ENCODE measurements at regions not wholly inside any gene's neighbourhood (a gene's known extent, or its start where the extent isn't known, plus 50 kb on each side); places are given as distances from the start of the nearest gene placed in this dataset.

GRCh38 chr7:94080551-94080950, 76.4 kb upstream of the BET1 start:
- no peak overlapping the region for H3K4me3 Mint-ChIP-seq (ENCODE audit: low read depth, unreplicated experiment)
- CTCF ChIA-PET: no interaction called here

GRCh38 chr7:94082126-94082525, 78.0 kb upstream of the BET1 start:
- intact Hi-C loops (cut with micrococcal nuclease; ENCODE audit: unreplicated experiment): no loop called here
- no peak for DNase-seq
- no peak overlapping the region for H3K27ac Mint-ChIP-seq (ENCODE audit: unreplicated experiment)
- no TSS peak for BruUV-seq (replicated peaks)
- CTCF ChIA-PET: no interaction called here
- H3K36me3 Mint-ChIP-seq (ENCODE audit: insufficient read depth, unreplicated experiment): no peaks in the 10 kb centered on the region
- TF ChIP-seq CTCF (IDR thresholded peaks at IDR 0.05; ENCODE audit: unreplicated experiment): no peak
- no peak overlapping the region for H3K4me3 Mint-ChIP-seq (ENCODE audit: low read depth, unreplicated experiment)
- no peaks in the 10 kb centered on the region for H3K4me1 Mint-ChIP-seq (ENCODE audit: low read depth, unreplicated experiment)
- no peaks in the 10 kb centered on the region for H3K27me3 Mint-ChIP-seq (ENCODE audit: unreplicated experiment)
- no peaks in the 10 kb centered on the region for H3K9me3 Mint-ChIP-seq (ENCODE audit: low read depth, unreplicated experiment)

More at GRCh38 chr7:94080551-94080950, 76.4 kb upstream of the BET1 start:
- Mint-ChIP-seq H3K9me3 (ENCODE audit: low read depth, unreplicated experiment) (no peaks in the 10 kb centered on the region), H3K4me1 (ENCODE audit: low read depth, unreplicated experiment) (no peaks in the 10 kb centered on the region), H3K36me3 (ENCODE audit: insufficient read depth, unreplicated experiment) (no peaks in the 10 kb centered on the region), H3K27ac (ENCODE audit: unreplicated experiment) (no peak overlapping the region), H3K27me3 (ENCODE audit: unreplicated experiment) (no peaks in the 10 kb centered on the region)
- BruUV-seq (replicated peaks): no TSS peak
- intact Hi-C loops (cut with micrococcal nuclease; ENCODE audit: unreplicated experiment): no loop called here
- no peak for DNase-seq
- no peak for TF ChIP-seq CTCF (IDR thresholded peaks at IDR 0.05; ENCODE audit: unreplicated experiment)

- intact Hi-C loops (cut with micrococcal nuclease; ENCODE audit: unreplicated experiment): loop anchor here (1.0 to 5.0 kb wide), 5 partner anchors 135 to 373 kb away; partner anchors contain the start of gene TFPI2
- H3K27ac Mint-ChIP-seq (ENCODE audit: unreplicated experiment): peak overlapping the region; percentile 28
- CTCF ChIA-PET: interaction anchor here (0.6 to 1.2 kb wide), 2 partner anchors 8 to 185 kb away, joined by 3 read pairs; no protein-coding TSS in a partner anchor
- no TSS peak for BruUV-seq (replicated peaks)
- H3K27me3 Mint-ChIP-seq (ENCODE audit: unreplicated experiment): no peaks in the 10 kb centered on the region
- peaks cover 14% of the 10 kb centered on the region for H3K4me1 Mint-ChIP-seq (ENCODE audit: low read depth, unreplicated experiment)
- H3K4me3 Mint-ChIP-seq (ENCODE audit: low read depth, unreplicated experiment): peak overlapping the region; percentile 24
- DNase-seq: peak; percentile 52
- peak; percentile 46 for TF ChIP-seq CTCF (IDR thresholded peaks at IDR 0.05; ENCODE audit: unreplicated experiment)
- H3K36me3 Mint-ChIP-seq (ENCODE audit: insufficient read depth, unreplicated experiment): no peaks in the 10 kb centered on the region
- H3K9me3 Mint-ChIP-seq (ENCODE audit: low read depth, unreplicated experiment): no peaks in the 10 kb centered on the region
Measured at GRCh38 chr7:94087664-94088352, 83.7 kb upstream of the BET1 start.

GRCh38 chr7:94088560-94088959, 84.4 kb upstream of the BET1 start:
- Mint-ChIP-seq H3K36me3 (ENCODE audit: insufficient read depth, unreplicated experiment) (no peaks in the 10 kb centered on the region), H3K4me1 (ENCODE audit: low read depth, unreplicated experiment) (peaks cover 14% of the 10 kb centered on the region), H3K9me3 (ENCODE audit: low read depth, unreplicated experiment) (no peaks in the 10 kb centered on the region), H3K27me3 (ENCODE audit: unreplicated experiment) (no peaks in the 10 kb centered on the region), H3K4me3 (ENCODE audit: low read depth, unreplicated experiment) (no peak overlapping the region), H3K27ac (ENCODE audit: unreplicated experiment) (no peak overlapping the region)
- intact Hi-C loops (cut with micrococcal nuclease; ENCODE audit: unreplicated experiment): loop anchor here (2.0 to 5.0 kb wide), 4 partner anchors 134 to 286 kb away; partner anchors contain the start of gene TFPI2
- no TSS peak for BruUV-seq (replicated peaks)
- CTCF ChIA-PET: no interaction called here
- DNase-seq: no peak
- TF ChIP-seq CTCF (IDR thresholded peaks at IDR 0.05; ENCODE audit: unreplicated experiment): no peak

Data from Calu3 (cell line).